Keratinocyte (primary cell): ENCODE measurements at regions not wholly inside any gene's neighbourhood (a gene's known extent, or its start where the extent isn't known, plus 50 kb on each side); places are given as distances from the start of the nearest gene placed in this dataset.

Experiments used
- CTCF ChIP-seq, 3 experiments: IDR thresholded peaks in 1 of 3; conservative IDR thresholded peaks in 1 of 3; optimal IDR thresholded peaks in 1 of 3; 2 replicates in 2 of 3; 3 replicates in 1 of 3; pipeline versions ENCODE3 to v1.5.1; 2011; ENCODE audit warnings: low read length in 3 of 3, mild to moderate bottlenecking in 3 of 3, moderate library complexity in 2 of 3, control low read depth in 1 of 3, inconsistent platforms in 1 of 3; ENCODE audit not compliant: insufficient read depth in 2 of 3; ENCODE audit errors: extremely low read depth in 1 of 3
- EZH2 ChIP-seq: IDR thresholded peaks from one replicate; pipeline ENCODE4 v1.6.1; 2012; ENCODE audit warnings: inconsistent platforms, mild to moderate bottlenecking, low read length, moderate library complexity

- TF ChIP-seq CTCF (optimal IDR thresholded peaks at IDR 0.05 in 1 of 3, IDR thresholded peaks at IDR 0.05 in 1 of 3, conservative IDR thresholded peaks at IDR 0.05 in 1 of 3; ENCODE audit: extremely low read depth in 1 of 3, insufficient read depth in 2 of 3, low read length in 3 of 3) (no peak), EZH2 (no peak)
These were observed 374.3 kb downstream of the EFNB2 start for GRCh38 chr13:106161146-106161545.
